T-cell (primary cell): ENCODE measurements at regions not wholly inside any gene's neighbourhood (a gene's known extent, or its start where the extent isn't known, plus 50 kb on each side); places are given as distances from the start of the nearest gene placed in this dataset.

ENCODE experiments used
- ATAC-seq, 4 experiments: fragments of 200-7000 bp in 3 of 4; fragments of 150-1000 bp in 1 of 4; cut with Tn5 transposase; replicated peaks in 1 of 4; 1 replicate in 3 of 4; 2 replicates in 1 of 4; pipeline ENCODE4 v1.10.0; 2021; ENCODE audit warnings: moderate library complexity in 3 of 4, mild to moderate bottlenecking in 2 of 4, moderate number of reproducible peaks in 1 of 4
- CTCF ChIA-PET, 2 donors: fragments of 300-600 bp; sonication (Branson Sonifier 250); formaldehyde crosslinking; loops; one replicate each; lab custom pipeline; 2022; ENCODE audit warnings: antibody characterized with exemption in 2 of 2; lab: Charles Lee
- POLR2A ChIA-PET, 2 donors: fragments of 300-600 bp; sonication (Branson Sonifier 250); formaldehyde crosslinking; loops; one replicate each; lab custom pipeline; 2022; ENCODE audit warnings: antibody characterized with exemption in 2 of 2; lab: Charles Lee
- DNase-seq, 35 experiments: peaks; one replicate each; pipeline versions ENCODE4 v3.0.0 to v3.0.0-alpha.2; 2013 to 2023
- H3K27ac ChIP-seq: one replicate; pipeline ENCODE4 v1.5.1; 2013; ENCODE audit warnings: low read length
- H3K27me3 ChIP-seq, 2 experiments: replicated peaks in 1 of 2; 1 replicate in 1 of 2; 2 replicates in 1 of 2; pipeline versions ENCODE4 v1.6.1 to v1.7.0; 2013; ENCODE audit warnings: low read length in 1 of 2, mixed read lengths in 1 of 2; ENCODE audit not compliant: control insufficient read depth in 2 of 2, insufficient read depth in 2 of 2; ENCODE audit errors: extremely low read depth in 1 of 2
- H3K36me3 ChIP-seq, 2 donors: 1 replicate in 1 of 2; 2 replicates in 1 of 2; pipeline versions ENCODE4 v1.6.1 to v1.7.0; 2013; ENCODE audit warnings: low read length in 1 of 2; ENCODE audit not compliant: control insufficient read depth in 2 of 2, insufficient read depth in 1 of 2; ENCODE audit errors: extremely low read depth in 1 of 2
- H3K4me1 ChIP-seq, 2 experiments: 1 replicate in 1 of 2; 2 replicates in 1 of 2; pipeline versions ENCODE4 v1.6.1 to v1.7.0; 2013; ENCODE audit warnings: low read length in 2 of 2, mixed read lengths in 1 of 2; ENCODE audit not compliant: insufficient read depth in 2 of 2, control insufficient read depth in 1 of 2; ENCODE audit errors: extremely low read depth in 1 of 2
- H3K4me3 ChIP-seq, 2 donors: 1 replicate in 1 of 2; 2 replicates in 1 of 2; pipeline versions ENCODE4 v1.5.1 to v1.7.0; 2013; ENCODE audit warnings: mild to moderate bottlenecking in 2 of 2, low read length in 1 of 2, moderate library complexity in 1 of 2; ENCODE audit not compliant: control insufficient read depth in 1 of 2; ENCODE audit errors: extremely low read depth in 1 of 2
- H3K9me3 ChIP-seq: 2 replicates; pipeline ENCODE4 v1.7.0; 2013
- H3K27ac Mint-ChIP-seq, 2 donors: one replicate each; pipeline ENCODE4 v1.8.0; 2020 to 2021; ENCODE audit warnings: mild to moderate bottlenecking in 2 of 2, mixed read lengths in 2 of 2
- H3K27me3 Mint-ChIP-seq, 2 donors: one replicate each; pipeline ENCODE4 v1.8.0; 2021 to 2022; ENCODE audit warnings: mixed read lengths in 2 of 2
- H3K36me3 Mint-ChIP-seq: one replicate; pipeline ENCODE4 v1.8.0; 2021; ENCODE audit warnings: mixed read lengths
- H3K4me1 Mint-ChIP-seq, 3 donors: one replicate each; pipeline ENCODE4 v1.8.0; 2020 to 2022; ENCODE audit warnings: mixed read lengths in 3 of 3, mild to moderate bottlenecking in 1 of 3
- H3K4me3 Mint-ChIP-seq, 3 donors: one replicate each; pipeline ENCODE4 v1.8.0; 2020 to 2022; ENCODE audit warnings: mild to moderate bottlenecking in 3 of 3, mixed read lengths in 3 of 3, moderate library complexity in 3 of 3
- H3K9me3 Mint-ChIP-seq, 3 donors: one replicate each; pipeline ENCODE4 v1.8.0; 2020 to 2022; ENCODE audit warnings: mixed read lengths in 3 of 3
- WGBS: methylation state at CpG from one replicate; pipeline ENCODE4 v1.1.5; 2013; ENCODE audit warnings: missing lambda C conversion rate; ENCODE audit not compliant: insufficient coverage; 5-methylcytosine and 5-hydroxymethylcytosine counted together

- peaks cover 0 to 11% (median 0%) of the 10 kb centered on the region in 3 donors for H3K9me3 Mint-ChIP-seq
- POLR2A ChIA-PET: no interaction called here
- DNase-seq: peak in 1 of 35 experiments; percentile 3
Observed at GRCh38 chr13:112014857-112015256, 52.1 kb upstream of the SOX1 start.

More at GRCh38 chr13:112014857-112015256, 52.1 kb upstream of the SOX1 start:
- Histone ChIP-seq H3K9me3 (no peaks in the 10 kb centered on the region), H3K4me1 (no peaks in the 10 kb centered on the region), H3K36me3 (no peaks in the 10 kb centered on the region), H3K27me3 (peaks cover 0 to 12% of the 10 kb centered on the region in 2 experiments), H3K27ac (no peak overlapping the region), H3K4me3 (no peak overlapping the region)
- 85% methylated on average over 19 of the region's 30 CpGs for WGBS
- H3K4me1 Mint-ChIP-seq: no peaks in the 10 kb centered on the region
- H3K36me3 Mint-ChIP-seq: no peaks in the 10 kb centered on the region
- peaks cover 0 to 9% of the 10 kb centered on the region in 2 donors for H3K27me3 Mint-ChIP-seq
- H3K27ac Mint-ChIP-seq: no peak overlapping the region
- no peak overlapping the region for H3K4me3 Mint-ChIP-seq
- CTCF ChIA-PET: no interaction called here
- ATAC-seq: no peak
